Ascending aorta (tissue), 2 donors: ENCODE measurements at regions not wholly inside any gene's neighbourhood (a gene's known extent, or its start where the extent isn't known, plus 50 kb on each side); places are given as distances from the start of the nearest gene placed in this dataset.

Source experiments
- DNase-seq, 2 donors: peaks; one replicate each; pipeline ENCODE4 v3.0.0-alpha.2; 2019; ENCODE audit warnings: low spot score in 2 of 2
- H3K27ac ChIP-seq, 2 donors: fragments of 200-600 bp; sonication (generic); one replicate each; pipeline ENCODE4 v1.5.1; 2016 to 2017; ENCODE audit warnings: mild to moderate bottlenecking in 1 of 2
- H3K27me3 ChIP-seq: fragments of 200-600 bp; sonication (generic); one replicate; pipeline ENCODE4 v1.5.1; 2017
- H3K36me3 ChIP-seq, 2 donors: fragments of 200-600 bp; sonication (generic); one replicate each; pipeline ENCODE4 v1.5.1; 2016
- H3K4me1 ChIP-seq, 2 donors: fragments of 200-600 bp; sonication (generic); one replicate each; pipeline ENCODE4 v1.5.1; 2016 to 2017; ENCODE audit warnings: mild to moderate bottlenecking in 1 of 2
- H3K4me3 ChIP-seq, 2 donors: fragments of 200-600 bp; sonication (generic); one replicate each; pipeline ENCODE4 v1.5.1; 2016 to 2017; ENCODE audit warnings: mild to moderate bottlenecking in 1 of 2
- H3K9me3 ChIP-seq, 2 donors: fragments of 200-600 bp; sonication (generic); one replicate each; pipeline ENCODE4 v1.5.1; 2016
- intact Hi-C: fragments of 100-400 bp; cut with DNase I; formaldehyde crosslinking; loops from one replicate; pipeline ENCODE4 v1.15.1; 2023
- TF ChIP-seq, protein P1 (sequence below), 3 experiments: fragments of 200-600 bp in 2 of 3; fragments of 450-650 bp in 1 of 3; sonication (generic) in 2 of 3; IDR thresholded peaks; one replicate each; pipeline ENCODE4 v1.5.1; 2016 to 2019; ENCODE audit warnings: antibody characterized with exemption in 3 of 3, mild to moderate bottlenecking in 1 of 3, moderate library complexity in 1 of 3

DNA sequence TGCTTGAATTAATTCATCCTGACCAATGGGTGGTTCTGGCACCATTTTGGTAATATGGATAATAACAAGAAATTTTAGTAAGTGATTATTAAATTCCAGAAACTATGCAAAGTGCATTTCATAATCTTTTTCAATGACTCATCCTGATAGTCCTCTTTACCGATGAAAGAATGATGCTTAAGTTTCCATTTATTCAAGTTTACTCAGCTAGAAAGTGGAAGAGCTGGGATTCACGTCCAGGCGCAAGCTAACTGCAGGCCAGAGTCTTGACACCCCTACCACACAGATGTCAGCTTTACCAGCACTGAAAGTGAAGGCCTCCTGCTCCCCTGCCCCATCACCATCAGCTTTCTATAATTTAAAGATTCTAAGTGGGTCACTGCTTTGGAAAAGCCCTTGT, 493.5 kb upstream of the WWC1 start:
- intact Hi-C loops: no loop called here
- H3K4me1 ChIP-seq: no peaks in the 10 kb centered on the region
- H3K9me3 ChIP-seq: no peaks in the 10 kb centered on the region
- no peaks in the 10 kb centered on the region for H3K27me3 ChIP-seq
- H3K27ac ChIP-seq: no peak overlapping the region
- H3K4me3 ChIP-seq: no peak overlapping the region
- no peak for DNase-seq
- TF ChIP-seq, protein P1, sequence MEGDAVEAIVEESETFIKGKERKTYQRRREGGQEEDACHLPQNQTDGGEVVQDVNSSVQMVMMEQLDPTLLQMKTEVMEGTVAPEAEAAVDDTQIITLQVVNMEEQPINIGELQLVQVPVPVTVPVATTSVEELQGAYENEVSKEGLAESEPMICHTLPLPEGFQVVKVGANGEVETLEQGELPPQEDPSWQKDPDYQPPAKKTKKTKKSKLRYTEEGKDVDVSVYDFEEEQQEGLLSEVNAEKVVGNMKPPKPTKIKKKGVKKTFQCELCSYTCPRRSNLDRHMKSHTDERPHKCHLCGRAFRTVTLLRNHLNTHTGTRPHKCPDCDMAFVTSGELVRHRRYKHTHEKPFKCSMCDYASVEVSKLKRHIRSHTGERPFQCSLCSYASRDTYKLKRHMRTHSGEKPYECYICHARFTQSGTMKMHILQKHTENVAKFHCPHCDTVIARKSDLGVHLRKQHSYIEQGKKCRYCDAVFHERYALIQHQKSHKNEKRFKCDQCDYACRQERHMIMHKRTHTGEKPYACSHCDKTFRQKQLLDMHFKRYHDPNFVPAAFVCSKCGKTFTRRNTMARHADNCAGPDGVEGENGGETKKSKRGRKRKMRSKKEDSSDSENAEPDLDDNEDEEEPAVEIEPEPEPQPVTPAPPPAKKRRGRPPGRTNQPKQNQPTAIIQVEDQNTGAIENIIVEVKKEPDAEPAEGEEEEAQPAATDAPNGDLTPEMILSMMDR (IDR thresholded peaks at IDR 0.05): no peak
- no peaks in the 10 kb centered on the region for H3K36me3 ChIP-seq

DNA sequence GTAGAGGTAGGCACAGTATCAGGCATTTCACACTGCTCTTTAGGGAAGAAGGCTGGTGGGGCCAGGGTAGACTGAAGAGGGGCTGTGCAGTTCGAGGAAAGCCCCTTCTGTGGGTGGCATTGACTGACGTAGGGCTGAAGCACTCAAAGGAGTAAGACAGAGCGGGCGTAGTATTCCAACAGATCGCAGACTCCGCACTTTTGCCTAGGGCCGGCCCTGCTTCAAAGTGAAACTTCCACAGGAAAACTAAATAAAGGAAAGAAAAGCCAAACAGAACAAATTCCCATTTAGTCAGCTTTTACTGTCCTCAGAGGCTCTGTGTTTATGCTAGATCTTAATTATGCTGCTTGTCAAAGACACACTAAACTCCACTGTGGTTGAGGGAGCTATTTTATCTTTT, 493.0 kb upstream of the WWC1 start:
- H3K9me3 ChIP-seq: no peaks in the 10 kb centered on the region
- TF ChIP-seq, protein P1 (IDR thresholded peaks at IDR 0.05): no peak
- no peaks in the 10 kb centered on the region for H3K4me1 ChIP-seq
- no peak for DNase-seq
- no peak overlapping the region for H3K4me3 ChIP-seq
- no peaks in the 10 kb centered on the region for H3K27me3 ChIP-seq
- no peak overlapping the region for H3K27ac ChIP-seq
- H3K36me3 ChIP-seq: no peaks in the 10 kb centered on the region
- intact Hi-C loops: no loop called here

DNA sequence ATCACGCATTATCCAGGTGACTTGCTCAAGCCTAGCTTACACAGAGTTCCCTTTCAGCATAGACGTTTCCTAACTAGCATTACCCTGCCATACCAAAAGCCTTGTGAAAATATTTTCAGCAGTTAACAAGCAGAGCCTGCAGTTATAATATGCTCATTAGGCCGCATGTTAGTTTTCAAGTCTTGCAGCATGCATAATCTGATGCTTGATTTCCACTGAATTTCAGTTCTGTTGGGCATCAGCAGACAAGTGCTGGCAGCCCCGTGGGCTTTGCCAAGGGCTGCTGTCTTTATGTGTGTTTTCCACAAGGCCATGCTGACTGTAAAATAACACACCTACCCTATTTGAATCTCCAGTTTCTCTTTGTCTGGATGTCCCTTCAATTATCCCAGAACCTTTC, 491.0 kb upstream of the WWC1 start:
- intact Hi-C loops: no loop called here
- TF ChIP-seq, protein P1 (IDR thresholded peaks at IDR 0.05): no peak
- H3K27me3 ChIP-seq: no peaks in the 10 kb centered on the region
- no peaks in the 10 kb centered on the region for H3K9me3 ChIP-seq
- no peaks in the 10 kb centered on the region for H3K36me3 ChIP-seq
- H3K4me1 ChIP-seq: no peaks in the 10 kb centered on the region
- H3K27ac ChIP-seq: no peak overlapping the region
- no peak for DNase-seq
- H3K4me3 ChIP-seq: no peak overlapping the region

DNA sequence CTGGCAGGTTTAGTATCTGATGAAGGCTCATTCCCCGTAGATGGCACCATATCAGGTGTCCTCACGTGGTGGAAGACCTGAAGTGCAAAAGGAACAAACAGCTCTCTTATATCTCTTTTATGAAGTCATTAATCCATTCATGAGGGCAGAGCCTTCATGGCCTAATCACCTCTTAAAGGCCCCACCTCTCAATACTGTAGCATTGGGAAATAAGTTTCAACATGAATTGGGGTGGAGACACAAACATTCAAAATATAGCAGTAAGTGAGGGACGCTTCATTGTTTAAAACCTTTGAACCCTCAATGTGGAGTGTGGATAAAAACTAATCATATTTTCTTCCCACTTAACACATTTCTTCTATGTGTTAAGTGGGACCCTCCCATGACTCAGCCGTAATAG, 489.4 kb upstream of the WWC1 start:
- intact Hi-C loops: no loop called here
- no peak overlapping the region for H3K27ac ChIP-seq
- TF ChIP-seq, protein P1 (IDR thresholded peaks at IDR 0.05): no peak
- H3K9me3 ChIP-seq: no peaks in the 10 kb centered on the region
- no peak for DNase-seq
- no peaks in the 10 kb centered on the region for H3K4me1 ChIP-seq
- H3K4me3 ChIP-seq: no peak overlapping the region
- H3K27me3 ChIP-seq: no peaks in the 10 kb centered on the region
- no peaks in the 10 kb centered on the region for H3K36me3 ChIP-seq

DNA sequence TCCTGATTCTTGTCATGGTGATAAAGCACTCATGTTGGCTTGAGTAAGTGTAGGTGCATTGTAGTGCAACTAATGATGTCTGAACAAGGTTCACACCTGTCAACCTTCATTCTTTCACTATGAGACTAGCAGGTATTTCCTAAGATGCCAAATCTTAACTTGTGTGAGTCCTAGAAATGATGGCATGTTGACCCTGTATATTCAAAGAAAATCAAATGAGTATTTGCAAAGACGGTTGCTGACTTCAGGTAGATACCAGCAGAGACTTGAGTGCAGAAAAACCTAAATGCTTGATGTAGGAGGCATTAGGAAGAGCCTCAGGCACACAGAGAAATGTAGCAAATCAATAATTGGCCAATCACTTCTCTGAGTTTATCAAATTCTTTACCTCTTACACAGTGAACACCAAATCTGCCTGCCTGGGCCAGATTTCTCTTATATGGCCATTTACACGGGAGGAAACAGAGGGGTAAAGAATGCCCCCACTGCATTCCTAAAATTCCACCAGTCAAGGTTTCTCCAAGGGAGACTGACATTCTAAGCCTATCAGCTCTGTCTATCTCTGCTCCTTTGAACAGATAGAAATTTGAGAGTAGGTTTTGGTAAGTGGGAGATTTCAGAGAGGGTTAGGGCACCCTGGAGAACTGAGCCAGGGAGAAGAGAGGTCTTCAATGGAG, 488.6 kb upstream of the WWC1 start:
- Histone ChIP-seq H3K4me3 (no peak overlapping the region), H3K27me3 (no peaks in the 10 kb centered on the region), H3K36me3 (no peaks in the 10 kb centered on the region), H3K4me1 (no peaks in the 10 kb centered on the region), H3K9me3 (no peaks in the 10 kb centered on the region), H3K27ac (no peak overlapping the region)
- TF ChIP-seq, protein P1 (IDR thresholded peaks at IDR 0.05): no peak
- intact Hi-C loops: no loop called here
- DNase-seq: no peak
